ENCODE measurements at regions not wholly inside any gene's neighbourhood (a gene's known extent, or its start where the extent isn't known, plus 50 kb on each side); places are given as distances from the start of the nearest gene placed in this dataset.

GRCh38 chr2:239570216-239570925, 169.6 kb upstream of the HDAC4 start:
- intact Hi-C loops (cut with DNase I): no loop called here
- H3K9me3 ChIP-seq: no peaks in the 10 kb centered on the region
- H3K36me3 ChIP-seq: no peaks in the 10 kb centered on the region
- TF ChIP-seq CTCF (IDR thresholded peaks at IDR 0.05) (no peak), POLR2A (IDR thresholded peaks at IDR 0.05) (no peak), POLR2AphosphoS5 (IDR thresholded peaks at IDR 0.05) (no peak)
- no peaks in the 10 kb centered on the region for H3K4me1 ChIP-seq (replicated peaks)
- no peak for DNase-seq (ENCODE audit: low spot score)
- H3K4me3 ChIP-seq: no peak overlapping the region
- H3K27me3 ChIP-seq (replicated peaks; ENCODE audit: insufficient read depth): no peaks in the 10 kb centered on the region
- H3K27ac ChIP-seq: no peak overlapping the region
- WGBS: 90% methylated on average over 15 of the region's 15 CpGs

- H3K27me3 ChIP-seq (replicated peaks; ENCODE audit: insufficient read depth): no peaks in the 10 kb centered on the region
- no peaks in the 10 kb centered on the region for H3K4me1 ChIP-seq (replicated peaks)
- TF ChIP-seq CTCF (IDR thresholded peaks at IDR 0.05): no peak
- TF ChIP-seq POLR2AphosphoS5 (IDR thresholded peaks at IDR 0.05): no peak
- TF ChIP-seq POLR2A (IDR thresholded peaks at IDR 0.05): no peak
- no peaks in the 10 kb centered on the region for H3K9me3 ChIP-seq
- no peaks in the 10 kb centered on the region for H3K36me3 ChIP-seq
- 82% methylated on average over 24 of the region's 24 CpGs for WGBS
- H3K4me3 ChIP-seq: no peak overlapping the region
- no peak for DNase-seq (ENCODE audit: low spot score)
- no peak overlapping the region for H3K27ac ChIP-seq
- intact Hi-C loops (cut with DNase I): no loop called here
Measured at GRCh38 chr2:239569401-239570090, 168.7 kb upstream of the HDAC4 start.

GRCh38 chr2:239568601-239569000, 167.8 kb upstream of the HDAC4 start:
- H3K4me3 ChIP-seq: no peak overlapping the region
- H3K4me1 ChIP-seq (replicated peaks): no peaks in the 10 kb centered on the region
- no peaks in the 10 kb centered on the region for H3K36me3 ChIP-seq
- intact Hi-C loops (cut with DNase I): no loop called here
- DNase-seq (ENCODE audit: low spot score): no peak
- TF ChIP-seq CTCF (IDR thresholded peaks at IDR 0.05) (no peak), POLR2AphosphoS5 (IDR thresholded peaks at IDR 0.05) (no peak), POLR2A (IDR thresholded peaks at IDR 0.05) (no peak)
- H3K27me3 ChIP-seq (replicated peaks; ENCODE audit: insufficient read depth): no peaks in the 10 kb centered on the region
- H3K27ac ChIP-seq: no peak overlapping the region
- 42% methylated on average over 4 of the region's 4 CpGs for WGBS
- no peaks in the 10 kb centered on the region for H3K9me3 ChIP-seq

- no peak for TF ChIP-seq POLR2AphosphoS5 (IDR thresholded peaks at IDR 0.05)
- no peak for TF ChIP-seq POLR2A (IDR thresholded peaks at IDR 0.05)
- no peak for TF ChIP-seq CTCF (IDR thresholded peaks at IDR 0.05)
- intact Hi-C loops (cut with DNase I): no loop called here
- 83% methylated on average over 13 of the region's 13 CpGs for WGBS
Measured at GRCh38 chr2:239567786-239568185, 167.0 kb upstream of the HDAC4 start.

More at GRCh38 chr2:239567786-239568185, 167.0 kb upstream of the HDAC4 start:
- Histone ChIP-seq H3K4me1 (replicated peaks) (no peaks in the 10 kb centered on the region), H3K4me3 (no peak overlapping the region), H3K9me3 (no peaks in the 10 kb centered on the region), H3K27ac (no peak overlapping the region), H3K27me3 (replicated peaks; ENCODE audit: insufficient read depth) (no peaks in the 10 kb centered on the region), H3K36me3 (no peaks in the 10 kb centered on the region)
- DNase-seq (ENCODE audit: low spot score): no peak
